ENCODE measurements at regions not wholly inside any gene's neighbourhood (a gene's known extent, or its start where the extent isn't known, plus 50 kb on each side); places are given as distances from the start of the nearest gene placed in this dataset.

- peak overlapping the region in 1 of 2 experiments; percentile 67; a peak in 2 of 4 replicates for H3K27ac ChIP-seq (ENCODE audit: low read depth in 2 of 2, low read length in 1 of 2)
- H2AFZ ChIP-seq (ENCODE audit: low read depth): no peak overlapping the region
- no peak overlapping the region for H3K4me3 ChIP-seq (ENCODE audit: low read depth in 2 of 2, low read length in 1 of 2)
- TF ChIP-seq GATA2 (CRISPR knock-in tag; IDR thresholded peaks at IDR 0.05): 0 out of 2 replicates have a peak, but pooled peaks have one; percentile 32
- TF ChIP-seq RAD21 (IDR thresholded peaks at IDR 0.05; ENCODE audit: low read length): 0 out of 2 replicates have a peak, but pooled peaks have one; percentile 5
- peak; percentile 23 for TF ChIP-seq CHD2 (IDR thresholded peaks at IDR 0.05; ENCODE audit: low read length, partially characterized antibody)
- TF ChIP-seq GABPA (IDR thresholded peaks at IDR 0.05; ENCODE audit: low read depth): no peak
- 0 out of 2 replicates have a peak, but pooled peaks have one; percentile 31 for TF ChIP-seq FOXJ3 (CRISPR knock-in tag; IDR thresholded peaks at IDR 0.05)
- TF ChIP-seq EP300 (IDR thresholded peaks at IDR 0.05; ENCODE audit: borderline replicate concordance in 1 of 2, low read depth in 1 of 2, low read length in 1 of 2): peak in 1 of 2 experiments; percentile 53; a peak in 1 of 4 replicates
- no peak for TF ChIP-seq FOSL2 (IDR thresholded peaks at IDR 0.05; ENCODE audit: borderline replicate concordance, low read depth)
- DNase-seq: peak; percentile 27
- no peaks in the 10 kb centered on the region for H4K20me1 ChIP-seq (ENCODE audit: insufficient read depth)
- H3K9me3 ChIP-seq: no peaks in the 10 kb centered on the region
- CTCF ChIA-PET: interaction anchor here (0.8 to 1.0 kb wide), 2 partner anchors 19 to 113 kb away, joined by 3 read pairs; no protein-coding TSS in a partner anchor
- POLR2A ChIA-PET: no interaction called here
- H3K9ac ChIP-seq: no peak overlapping the region
- H3K4me2 ChIP-seq: no peak overlapping the region
- no peaks in the 10 kb centered on the region for H3K27me3 ChIP-seq (ENCODE audit: insufficient read depth)
- H3K9me2 ChIP-seq: no peaks in the 10 kb centered on the region
- H3K79me2 ChIP-seq (ENCODE audit: insufficient read depth): no peaks in the 10 kb centered on the region
- peaks cover 0 to 6% of the 10 kb centered on the region in 2 experiments; a peak in 1 of 4 replicates for H3K4me1 ChIP-seq (ENCODE audit: control insufficient read depth in 1 of 2, insufficient read depth in 2 of 2, low read depth in 1 of 2, low read length in 1 of 2)
- H3K36me3 ChIP-seq (replicated peaks in 1 of 2; ENCODE audit: control insufficient read depth in 1 of 2, insufficient read depth in 2 of 2, low read length in 1 of 2): no peaks in the 10 kb centered on the region
- 29% methylated on average over 3 of the region's 3 CpGs for WGBS (ENCODE audit: low lambda C conversion rate)
- H3F3A ChIP-seq (replicated peaks; ENCODE audit: insufficient read depth): no peaks in the 10 kb centered on the region
Observed at GRCh38 chr5:124199893-124200292, 546.5 kb downstream of the ZNF608 start.

- Histone ChIP-seq H3K9me3 (no peaks in the 10 kb centered on the region), H3K4me3 (ENCODE audit: low read depth in 2 of 2, low read length in 1 of 2) (no peak overlapping the region), H3K4me2 (no peak overlapping the region), H3K9ac (no peak overlapping the region), H3K27ac (ENCODE audit: low read depth in 2 of 2, low read length in 1 of 2) (no peak overlapping the region; a peak in 1 of 4 replicates), H3K4me1 (ENCODE audit: control insufficient read depth in 1 of 2, insufficient read depth in 2 of 2, low read depth in 1 of 2, low read length in 1 of 2) (peaks cover 10 to 22% of the 10 kb centered on the region in 2 experiments; a peak in 3 of 4 replicates), H3K27me3 (ENCODE audit: insufficient read depth) (no peaks in the 10 kb centered on the region), H3K36me3 (replicated peaks in 1 of 2; ENCODE audit: control insufficient read depth in 1 of 2, insufficient read depth in 2 of 2, low read length in 1 of 2) (no peaks in the 10 kb centered on the region), H2AFZ (ENCODE audit: low read depth) (no peak overlapping the region), H4K20me1 (ENCODE audit: insufficient read depth) (no peaks in the 10 kb centered on the region), H3K79me2 (ENCODE audit: insufficient read depth) (no peaks in the 10 kb centered on the region), H3F3A (replicated peaks; ENCODE audit: insufficient read depth) (no peaks in the 10 kb centered on the region), H3K9me2 (no peaks in the 10 kb centered on the region)
- peak in 1 of 2 experiments; percentile 9; a peak in 1 of 4 replicates for TF ChIP-seq EP300 (IDR thresholded peaks at IDR 0.05; ENCODE audit: borderline replicate concordance in 1 of 2, low read depth in 1 of 2, low read length in 1 of 2)
- no peak for TF ChIP-seq SMC3 (IDR thresholded peaks at IDR 0.05; ENCODE audit: low read depth, low read length)
- 0 out of 2 replicates have a peak, but pooled peaks have one; percentile 17 for TF ChIP-seq PBX3 (IDR thresholded peaks at IDR 0.05)
- TF ChIP-seq TCF12 (IDR thresholded peaks at IDR 0.05): 0 out of 2 replicates have a peak, but pooled peaks have one; percentile 8
- TF ChIP-seq REST (IDR thresholded peaks at IDR 0.05; ENCODE audit: low read depth, low read length): no peak
- ChIA-PET POLR2A (no interaction called here), CTCF (interaction anchor here (0.9 kb wide), 1 partner anchor 10 kb away, joined by 3 read pairs; no protein-coding TSS in a partner anchor)
- WGBS (ENCODE audit: low lambda C conversion rate): 41% methylated on average over 2 of the region's 2 CpGs
- DNase-seq: no peak
Observed at GRCh38 chr5:124195411-124195810, 551.0 kb downstream of the ZNF608 start.

Measured in SK-N-SH (cell line).